RWPE2 (cell line): ENCODE measurements at regions not wholly inside any gene's neighbourhood (a gene's known extent, or its start where the extent isn't known, plus 50 kb on each side); places are given as distances from the start of the nearest gene placed in this dataset.

Experiments
- ATAC-seq: fragments of 200-7000 bp; cut with Tn5 transposase; 3 replicates; pipeline ENCODE4 v1.9.1; 2021; ENCODE audit warnings: low read depth
- DNase-seq: peaks from one replicate; pipeline ENCODE4 v3.0.0-alpha.2; 2020; ENCODE audit warnings: low spot score
- H3K27ac ChIP-seq: fragments of 450-650 bp; 2 replicates; pipeline ENCODE4 v1.5.1; 2017; ENCODE audit warnings: mild to moderate bottlenecking; ENCODE audit not compliant: poor library complexity, severe bottlenecking
- H3K27me3 ChIP-seq: fragments of 250-450 bp; sonication (Bioruptor Pico); 2 replicates; pipeline ENCODE4 v1.5.1; 2021; ENCODE audit warnings: mild to moderate bottlenecking, moderate library complexity; ENCODE audit not compliant: insufficient read depth, poor library complexity, severe bottlenecking
- H3K36me3 ChIP-seq: fragments of 250-450 bp; sonication (Bioruptor Pico); 2 replicates; pipeline ENCODE4 v1.5.1; 2020; ENCODE audit warnings: low read depth, mild to moderate bottlenecking, moderate library complexity
- H3K4me1 ChIP-seq: fragments of 250-450 bp; sonication (Bioruptor Pico); 2 replicates; pipeline ENCODE4 v1.5.1; 2021; ENCODE audit warnings: mild to moderate bottlenecking, moderate library complexity; ENCODE audit not compliant: insufficient read depth, poor library complexity, severe bottlenecking
- H3K4me3 ChIP-seq: fragments of 250-450 bp; sonication (Bioruptor Pico); 2 replicates; pipeline ENCODE4 v1.5.1; 2021; ENCODE audit warnings: mild to moderate bottlenecking, moderate library complexity; ENCODE audit not compliant: severe bottlenecking
- H3K9me3 ChIP-seq: fragments of 250-450 bp; sonication (Bioruptor Pico); 2 replicates; pipeline ENCODE4 v1.5.1; 2021; ENCODE audit warnings: mild to moderate bottlenecking, moderate library complexity; ENCODE audit not compliant: severe bottlenecking
- CTCF ChIP-seq: fragments of 450-650 bp; IDR thresholded peaks from one replicate; pipeline ENCODE4 v1.5.1; 2017; ENCODE audit warnings: mild to moderate bottlenecking, moderate library complexity; ENCODE audit not compliant: poor library complexity, severe bottlenecking

- Histone ChIP-seq H3K4me1 (no peaks in the 10 kb centered on the region), H3K9me3 (no peaks in the 10 kb centered on the region), H3K4me3 (no peak overlapping the region), H3K27me3 (peaks cover 12% of the 10 kb centered on the region), H3K36me3 (no peaks in the 10 kb centered on the region), H3K27ac (no peak overlapping the region)
- no peak for TF ChIP-seq CTCF
- no peak for ATAC-seq
- no peak for DNase-seq
These were observed 87.7 kb upstream of the MAFB start for GRCh38 chr20:40776466-40777457.

- Histone ChIP-seq H3K4me3 (no peak overlapping the region), H3K36me3 (no peaks in the 10 kb centered on the region), H3K9me3 (no peaks in the 10 kb centered on the region), H3K27me3 (peaks cover 12% of the 10 kb centered on the region), H3K27ac (no peak overlapping the region), H3K4me1 (no peaks in the 10 kb centered on the region)
- no peak for DNase-seq
- ATAC-seq = no peak
- no peak for TF ChIP-seq CTCF
These were observed 88.6 kb upstream of the MAFB start for GRCh38 chr20:40777653-40778052.

GRCh38 chr20:40778894-40779496, 90.0 kb upstream of the MAFB start:
- Histone ChIP-seq H3K9me3 (no peaks in the 10 kb centered on the region), H3K27ac (no peak overlapping the region), H3K36me3 (no peaks in the 10 kb centered on the region), H3K27me3 (peaks cover 12% of the 10 kb centered on the region), H3K4me1 (no peaks in the 10 kb centered on the region), H3K4me3 (no peak overlapping the region)
- no peak for DNase-seq
- no peak for TF ChIP-seq CTCF
- ATAC-seq = no peak

GRCh38 chr20:40781327-40782042, 92.4 kb upstream of the MAFB start:
- H3K36me3 ChIP-seq = no peaks in the 10 kb centered on the region
- TF ChIP-seq CTCF = no peak
- no peaks in the 10 kb centered on the region for H3K4me1 ChIP-seq
- DNase-seq = no peak
- H3K27ac ChIP-seq = no peak overlapping the region
- no peaks in the 10 kb centered on the region for H3K9me3 ChIP-seq
- ATAC-seq = no peak
- no peak overlapping the region for H3K4me3 ChIP-seq
- H3K27me3 ChIP-seq = peaks cover 12% of the 10 kb centered on the region
